SJSA1 (cell line): ENCODE measurements at regions not wholly inside any gene's neighbourhood (a gene's known extent, or its start where the extent isn't known, plus 50 kb on each side); places are given as distances from the start of the nearest gene placed in this dataset.

ENCODE experiments used
- DNase-seq, 2 experiments: peaks; one replicate each; pipeline ENCODE4 v3.0.0-alpha.2; 2015 to 2020; ENCODE audit warnings: low spot score in 2 of 2, low read depth in 1 of 2
- H3K27ac ChIP-seq: fragments of 250-450 bp; sonication (Bioruptor Pico); 2 replicates; pipeline ENCODE4 v1.5.1; 2020; ENCODE audit warnings: mild to moderate bottlenecking, moderate library complexity
- H3K27me3 ChIP-seq: fragments of 250-450 bp; sonication (Bioruptor Pico); replicated peaks from 2 replicates; pipeline ENCODE4 v1.5.1; 2020; ENCODE audit warnings: mild to moderate bottlenecking, moderate library complexity
- H3K36me3 ChIP-seq: fragments of 250-450 bp; sonication (Bioruptor Pico); 2 replicates; pipeline ENCODE4 v1.5.1; 2020; ENCODE audit warnings: mild to moderate bottlenecking
- H3K4me1 ChIP-seq: fragments of 250-450 bp; sonication (Bioruptor Pico); replicated peaks from 2 replicates; pipeline ENCODE4 v1.6.1; 2021; ENCODE audit warnings: mild to moderate bottlenecking
- H3K4me3 ChIP-seq: fragments of 250-450 bp; sonication (Bioruptor Pico); 2 replicates; pipeline ENCODE4 v1.5.1; 2020; ENCODE audit warnings: mild to moderate bottlenecking
- H3K9me3 ChIP-seq: fragments of 250-450 bp; sonication (Bioruptor Pico); replicated peaks from 2 replicates; pipeline ENCODE4 v1.5.1; 2020; ENCODE audit warnings: mild to moderate bottlenecking

DNA sequence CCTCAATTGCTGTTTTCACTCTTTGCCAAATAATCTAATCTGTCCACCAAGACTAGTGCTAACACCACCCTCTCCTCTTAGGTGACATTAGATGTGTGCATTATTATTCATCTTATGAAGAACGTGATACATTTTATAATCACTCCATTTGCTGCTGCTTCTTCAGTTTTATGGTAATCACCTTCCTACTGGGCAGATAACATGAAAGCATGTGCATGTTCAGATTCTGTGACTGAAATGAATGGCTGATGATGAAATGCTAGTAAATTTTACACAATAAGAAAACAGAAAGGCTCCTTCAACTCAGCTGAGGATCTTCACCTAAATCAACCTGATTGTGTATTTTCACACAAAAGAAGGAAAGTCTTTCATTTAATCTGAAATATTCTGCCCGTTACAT lies 577.6 kb downstream of the CSNK1G3 start:
- Histone ChIP-seq H3K4me3 (no peak overlapping the region), H3K27me3 (no peaks in the 10 kb centered on the region), H3K36me3 (no peaks in the 10 kb centered on the region), H3K27ac (no peak overlapping the region), H3K9me3 (no peaks in the 10 kb centered on the region), H3K4me1 (no peaks in the 10 kb centered on the region)
- DNase-seq: no peak

DNA sequence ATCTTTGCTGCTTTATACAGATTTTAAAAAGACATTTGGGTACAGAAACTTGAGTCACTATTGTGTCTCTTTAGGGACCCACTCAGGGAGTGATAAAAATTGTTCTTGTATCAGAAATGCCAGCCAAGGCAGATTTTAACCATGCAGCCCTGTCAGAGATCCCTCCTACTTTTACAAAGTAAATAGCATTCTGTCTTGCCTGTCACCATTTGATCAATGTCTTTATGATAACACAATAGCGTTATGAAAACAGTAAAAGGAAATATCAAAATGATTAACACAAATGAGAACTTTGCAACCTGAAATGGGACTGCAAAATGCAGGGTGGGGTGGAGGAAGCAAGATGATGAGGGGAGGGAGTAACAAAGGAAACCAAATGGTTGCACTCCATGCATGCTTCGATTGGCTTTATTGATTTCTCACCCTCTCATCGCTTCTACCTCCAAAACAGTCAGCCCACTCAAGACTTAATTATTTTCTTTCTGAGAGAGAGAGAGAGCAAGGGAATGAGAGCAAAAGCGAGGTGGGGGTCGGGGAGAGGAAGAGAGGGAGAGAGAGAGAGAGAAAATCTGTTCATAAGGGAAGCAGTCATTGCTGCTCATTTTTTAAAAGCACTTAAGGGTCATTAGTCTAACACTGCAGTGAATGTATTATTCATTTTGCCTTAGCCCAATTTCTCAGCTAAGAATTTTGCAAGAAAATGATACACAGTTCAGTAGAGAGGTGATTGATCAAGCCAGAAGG lies 576.5 kb downstream of the CSNK1G3 start:
- Histone ChIP-seq H3K36me3 (no peaks in the 10 kb centered on the region), H3K27me3 (no peaks in the 10 kb centered on the region), H3K4me3 (no peak overlapping the region), H3K9me3 (no peaks in the 10 kb centered on the region), H3K4me1 (no peaks in the 10 kb centered on the region), H3K27ac (no peak overlapping the region)
- DNase-seq: no peak

DNA sequence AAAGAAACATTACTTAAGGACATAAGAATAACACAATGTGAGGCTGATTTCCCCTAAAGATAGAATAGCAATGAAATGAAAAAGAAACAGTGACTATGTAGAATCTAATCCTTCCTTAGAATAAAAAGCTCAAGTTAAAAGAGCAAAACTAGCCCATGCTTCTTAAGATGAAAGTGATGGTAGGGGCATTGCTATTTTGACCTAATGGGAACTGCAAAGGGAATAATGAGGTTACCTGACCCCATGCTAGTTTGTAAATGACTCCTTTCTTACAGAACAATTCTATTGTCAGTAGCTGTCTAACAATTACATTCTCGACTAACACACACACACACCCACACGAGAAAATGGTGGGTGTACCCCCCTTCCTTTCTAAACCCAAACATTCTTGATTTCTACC lies 575.8 kb downstream of the CSNK1G3 start:
- no peaks in the 10 kb centered on the region for H3K4me1 ChIP-seq
- H3K9me3 ChIP-seq: no peaks in the 10 kb centered on the region
- H3K4me3 ChIP-seq: no peak overlapping the region
- no peaks in the 10 kb centered on the region for H3K36me3 ChIP-seq
- H3K27me3 ChIP-seq: no peaks in the 10 kb centered on the region
- no peak overlapping the region for H3K27ac ChIP-seq
- DNase-seq: no peak

DNA sequence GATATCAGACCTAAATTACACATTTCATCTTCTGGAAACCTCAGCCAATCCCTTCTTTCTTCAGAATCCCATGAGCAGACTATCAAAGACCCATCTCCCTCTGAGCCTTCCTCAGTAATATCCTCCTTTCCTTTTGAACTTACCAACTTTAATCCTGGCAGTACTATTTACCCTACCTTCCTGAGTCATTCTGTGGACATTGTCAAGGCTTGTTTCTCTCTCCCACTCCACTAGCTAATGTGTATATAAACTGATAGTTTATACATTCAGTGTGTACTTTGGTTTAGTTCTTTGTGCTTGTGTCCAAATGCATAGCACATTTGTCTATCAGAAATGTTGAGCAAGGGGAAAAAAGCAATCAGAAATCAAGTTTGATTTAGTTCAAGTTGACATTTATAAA lies 568.3 kb downstream of the CSNK1G3 start:
- Histone ChIP-seq H3K4me3 (no peak overlapping the region), H3K4me1 (peaks cover 7% of the 10 kb centered on the region), H3K36me3 (no peaks in the 10 kb centered on the region), H3K27me3 (no peaks in the 10 kb centered on the region), H3K27ac (no peak overlapping the region), H3K9me3 (no peaks in the 10 kb centered on the region)
- peak in 1 of 2 experiments; percentile 64 for DNase-seq

- no peaks in the 10 kb centered on the region for H3K9me3 ChIP-seq
- H3K4me1 ChIP-seq: peaks cover 7% of the 10 kb centered on the region
- no peak overlapping the region for H3K4me3 ChIP-seq
- H3K27ac ChIP-seq: no peak overlapping the region
- no peak for DNase-seq
- no peaks in the 10 kb centered on the region for H3K36me3 ChIP-seq
- H3K27me3 ChIP-seq: no peaks in the 10 kb centered on the region
Measured at GRCh38 chr5:124079062-124079461, 567.1 kb downstream of the CSNK1G3 start.

DNA sequence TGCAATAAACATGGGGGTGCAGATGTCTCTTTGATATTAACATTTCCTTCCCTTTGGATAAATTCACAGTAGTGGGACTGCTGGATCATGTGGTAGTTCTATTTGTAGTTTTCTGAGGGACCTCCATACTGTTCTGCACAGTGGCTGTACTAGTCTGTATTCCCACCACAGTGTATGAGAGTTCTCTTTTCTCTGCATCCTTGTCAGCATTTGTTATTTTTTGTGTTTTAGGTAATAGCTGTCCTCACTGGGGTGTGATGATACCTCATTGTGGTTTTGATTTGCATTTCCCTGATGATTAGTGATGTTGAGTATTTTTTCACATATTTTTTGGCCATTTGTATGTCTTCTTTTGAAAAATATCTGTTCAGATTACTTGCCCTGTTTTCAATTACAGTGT lies 562.5 kb downstream of the CSNK1G3 start:
- Histone ChIP-seq H3K4me1 (no peaks in the 10 kb centered on the region), H3K9me3 (no peaks in the 10 kb centered on the region), H3K36me3 (no peaks in the 10 kb centered on the region), H3K4me3 (no peak overlapping the region), H3K27ac (no peak overlapping the region), H3K27me3 (no peaks in the 10 kb centered on the region)
- no peak for DNase-seq

DNA sequence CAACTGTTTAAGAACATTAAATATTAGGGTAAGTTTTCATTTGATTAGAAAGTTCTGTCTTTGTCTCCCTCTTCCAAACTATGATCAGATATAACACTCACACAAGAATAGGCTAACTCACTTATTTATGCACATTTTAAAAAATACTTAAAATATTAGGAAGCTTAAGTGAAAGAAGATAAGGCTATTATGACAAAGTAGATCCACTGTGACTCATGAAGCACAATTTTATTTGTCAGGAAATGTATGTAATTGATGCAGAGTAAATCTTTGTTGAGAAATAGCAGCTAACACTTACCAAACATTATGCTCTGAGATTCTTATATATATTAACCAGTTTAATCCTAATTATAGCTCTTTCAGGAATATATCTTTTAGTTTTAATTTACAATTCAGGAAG lies 560.6 kb downstream of the CSNK1G3 start:
- DNase-seq: no peak
- Histone ChIP-seq H3K36me3 (no peaks in the 10 kb centered on the region), H3K4me3 (no peak overlapping the region), H3K27me3 (no peaks in the 10 kb centered on the region), H3K9me3 (no peaks in the 10 kb centered on the region), H3K4me1 (no peaks in the 10 kb centered on the region), H3K27ac (no peak overlapping the region)

GRCh38 chr5:124071039-124071438 lies 559.1 kb downstream of the CSNK1G3 start:
- DNase-seq: no peak
- no peaks in the 10 kb centered on the region for H3K27me3 ChIP-seq
- H3K27ac ChIP-seq: no peak overlapping the region
- no peak overlapping the region for H3K4me3 ChIP-seq
- H3K4me1 ChIP-seq: no peaks in the 10 kb centered on the region
- H3K36me3 ChIP-seq: no peaks in the 10 kb centered on the region
- H3K9me3 ChIP-seq: no peaks in the 10 kb centered on the region

DNA sequence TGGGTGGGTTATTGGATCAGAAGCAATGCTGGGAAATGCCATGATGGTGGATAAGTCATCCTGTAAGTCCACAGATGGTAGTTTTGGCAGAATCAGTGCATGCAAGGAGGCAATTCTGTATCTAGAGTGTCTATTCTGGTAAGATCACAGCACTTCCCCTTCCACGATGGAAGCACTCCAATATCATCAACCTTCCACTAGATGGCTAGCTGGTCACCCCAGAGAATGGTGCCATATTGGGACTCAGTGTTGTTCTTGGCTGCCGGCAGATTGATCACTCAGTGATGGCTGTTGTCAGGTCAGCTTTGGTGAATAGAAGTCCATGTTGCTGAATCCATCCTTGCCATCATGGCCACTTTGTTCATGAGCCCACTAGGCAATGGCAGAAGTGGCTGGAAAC lies 553.5 kb downstream of the CSNK1G3 start:
- Histone ChIP-seq H3K9me3 (no peaks in the 10 kb centered on the region; the same call in 1 of the 2 replicates), H3K27me3 (no peaks in the 10 kb centered on the region), H3K27ac (no peak overlapping the region), H3K4me3 (no peak overlapping the region), H3K36me3 (no peaks in the 10 kb centered on the region), H3K4me1 (no peaks in the 10 kb centered on the region)
- DNase-seq: no peak

GRCh38 chr5:124064956-124065355 lies 553.0 kb downstream of the CSNK1G3 start:
- Histone ChIP-seq H3K27ac (no peak overlapping the region), H3K36me3 (no peaks in the 10 kb centered on the region), H3K4me3 (no peak overlapping the region), H3K9me3 (no peaks in the 10 kb centered on the region; the same call in 1 of the 2 replicates), H3K4me1 (no peaks in the 10 kb centered on the region), H3K27me3 (no peaks in the 10 kb centered on the region)
- no peak for DNase-seq

- Histone ChIP-seq H3K4me3 (no peak overlapping the region), H3K36me3 (no peaks in the 10 kb centered on the region), H3K9me3 (no peaks in the 10 kb centered on the region; the same call in 1 of the 2 replicates), H3K27ac (no peak overlapping the region), H3K4me1 (no peaks in the 10 kb centered on the region), H3K27me3 (no peaks in the 10 kb centered on the region)
- DNase-seq: no peak
Measured at GRCh38 chr5:124061663-124062062, 549.7 kb downstream of the CSNK1G3 start.

GRCh38 chr5:124061068-124061430 lies 549.1 kb downstream of the CSNK1G3 start:
- Histone ChIP-seq H3K27me3 (no peaks in the 10 kb centered on the region), H3K27ac (no peak overlapping the region), H3K4me1 (no peaks in the 10 kb centered on the region), H3K36me3 (no peaks in the 10 kb centered on the region), H3K9me3 (no peaks in the 10 kb centered on the region; the same call in 1 of the 2 replicates), H3K4me3 (no peak overlapping the region)
- no peak for DNase-seq

DNA sequence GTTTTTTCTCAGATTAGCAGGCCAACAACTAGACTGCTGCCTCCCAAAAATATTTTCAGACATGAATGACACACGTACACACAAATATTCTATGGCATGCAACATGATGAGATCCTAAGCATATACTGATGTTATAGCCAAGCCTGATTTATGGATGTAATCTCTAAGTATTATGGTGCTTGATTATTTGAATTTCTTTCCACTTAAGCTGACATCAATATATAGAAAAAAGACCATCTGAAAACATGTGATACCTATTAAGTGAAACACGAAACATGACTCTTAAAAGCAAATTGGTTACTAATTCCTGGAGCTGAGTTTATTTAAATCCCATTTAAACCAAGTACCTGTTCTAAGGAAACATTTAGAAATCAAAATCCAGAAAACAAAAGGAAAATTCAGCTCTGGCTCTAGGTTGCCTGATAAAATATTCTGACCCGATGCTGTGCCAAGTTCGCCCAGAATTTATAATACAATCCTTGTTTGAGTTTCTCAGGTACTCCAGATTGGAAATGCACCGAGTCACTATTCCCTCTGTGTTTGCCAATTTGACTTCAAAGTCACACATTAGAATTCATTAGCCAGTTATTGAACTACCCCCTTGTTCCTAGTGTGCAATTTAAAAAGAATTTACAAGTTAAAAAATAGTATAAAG lies 548.6 kb downstream of the CSNK1G3 start:
- H3K27ac ChIP-seq: no peak overlapping the region
- no peak overlapping the region for H3K4me3 ChIP-seq
- no peaks in the 10 kb centered on the region for H3K27me3 ChIP-seq
- H3K4me1 ChIP-seq: no peaks in the 10 kb centered on the region
- DNase-seq: no peak
- H3K36me3 ChIP-seq: no peaks in the 10 kb centered on the region
- H3K9me3 ChIP-seq: no peaks in the 10 kb centered on the region; the same call in 1 of the 2 replicates

GRCh38 chr5:124060011-124060410 lies 548.0 kb downstream of the CSNK1G3 start:
- Histone ChIP-seq H3K4me3 (no peak overlapping the region), H3K9me3 (no peaks in the 10 kb centered on the region; the same call in 1 of the 2 replicates), H3K27ac (no peak overlapping the region), H3K36me3 (no peaks in the 10 kb centered on the region), H3K27me3 (no peaks in the 10 kb centered on the region), H3K4me1 (no peaks in the 10 kb centered on the region)
- DNase-seq: no peak
